HFFc6 (cell line): ENCODE measurements at regions not wholly inside any gene's neighbourhood (a gene's known extent, or its start where the extent isn't known, plus 50 kb on each side); places are given as distances from the start of the nearest gene placed in this dataset.

ENCODE experiments used
- DNase-seq: peaks from one replicate; pipeline ENCODE4 v3.0.0-alpha.2; 2018
- H3K27ac Mint-ChIP-seq: 2 replicates; pipeline ENCODE4 v1.8.0; 2020; ENCODE audit warnings: mild to moderate bottlenecking, mixed read lengths
- H3K27me3 Mint-ChIP-seq: 2 replicates; pipeline ENCODE4 v1.8.0; 2021; ENCODE audit warnings: mild to moderate bottlenecking, moderate library complexity, mixed read lengths; ENCODE audit not compliant: insufficient read depth
- H3K36me3 Mint-ChIP-seq: 2 replicates; pipeline ENCODE4 v1.8.0; 2021; ENCODE audit warnings: low read depth, mixed read lengths
- H3K4me1 Mint-ChIP-seq: 2 replicates; pipeline ENCODE4 v1.8.0; 2020; ENCODE audit warnings: low read depth, mixed read lengths
- H3K4me3 Mint-ChIP-seq: 2 replicates; pipeline ENCODE4 v1.8.0; 2020; ENCODE audit warnings: mild to moderate bottlenecking, moderate library complexity, mixed read lengths
- H3K9me3 Mint-ChIP-seq: 2 replicates; pipeline ENCODE4 v1.8.0; 2020; ENCODE audit warnings: mild to moderate bottlenecking, mixed read lengths
- CTCF ChIP-seq: fragments of 200-600 bp; sonication (generic); IDR thresholded peaks from 2 replicates; pipeline ENCODE4 v1.5.0; 2021; ENCODE audit warnings: antibody characterized with exemption, mild to moderate bottlenecking

- no peaks in the 10 kb centered on the region for H3K9me3 Mint-ChIP-seq
- no peaks in the 10 kb centered on the region; the same call in 1 of the 2 replicates for H3K36me3 Mint-ChIP-seq
Measured at GRCh38 chr2:67281101-67281500, 116.0 kb upstream of the ETAA1 start.

GRCh38 chr2:67283641-67284040, 113.5 kb upstream of the ETAA1 start:
- Mint-ChIP-seq H3K4me3 (no peak overlapping the region), H3K9me3 (no peaks in the 10 kb centered on the region), H3K4me1 (peaks cover 30% of the 10 kb centered on the region), H3K27ac (no peak overlapping the region), H3K27me3 (peaks cover 2% of the 10 kb centered on the region; the same call in 1 of the 2 replicates), H3K36me3 (no peaks in the 10 kb centered on the region; the same call in 1 of the 2 replicates)
- no peak for DNase-seq
- no peak for TF ChIP-seq CTCF

More at GRCh38 chr2:67281101-67281500, 116.0 kb upstream of the ETAA1 start:
- Mint-ChIP-seq H3K27me3 (peaks cover 3% of the 10 kb centered on the region; the same call in 1 of the 2 replicates), H3K4me1 (peaks cover 16% of the 10 kb centered on the region), H3K4me3 (no peak overlapping the region), H3K27ac (no peak overlapping the region)
- no peak for DNase-seq
- TF ChIP-seq CTCF, result no peak

DNA sequence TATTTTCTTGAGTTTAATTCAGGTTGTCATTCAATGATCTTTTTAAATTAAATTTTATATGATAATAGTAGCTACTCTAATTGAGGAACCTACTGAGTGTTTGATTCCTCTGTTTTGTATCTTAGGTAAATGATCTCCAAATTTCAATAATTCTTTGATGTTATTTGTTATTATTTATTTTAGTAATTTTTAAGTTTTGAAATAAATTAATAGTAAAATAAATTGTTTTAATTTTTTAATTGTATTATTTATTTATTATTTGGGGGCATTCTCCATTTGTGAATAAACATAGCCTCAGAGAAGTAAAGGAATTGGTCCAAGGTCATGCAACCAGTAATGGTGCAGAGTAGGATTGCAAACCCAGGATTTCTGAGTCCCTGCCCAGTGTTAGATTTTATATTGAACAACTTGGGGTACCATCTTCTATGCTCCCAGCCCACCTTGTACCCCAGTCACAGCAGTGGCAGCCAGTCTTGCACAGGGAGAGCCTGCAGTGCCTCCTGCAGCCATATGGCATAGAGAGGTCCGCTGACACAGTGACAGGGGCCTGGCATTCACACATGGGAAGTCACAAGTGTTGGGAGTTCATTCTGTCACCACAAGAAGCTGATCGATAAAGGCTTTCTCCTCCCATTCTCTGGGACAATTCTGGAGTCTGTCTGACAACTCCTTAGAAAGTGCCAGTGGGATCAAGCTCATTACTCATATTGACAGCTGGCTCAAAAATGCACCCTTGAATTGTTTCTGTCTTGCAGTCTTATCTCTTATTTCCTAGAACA, 110.0 kb upstream of the ETAA1 start:
- H3K4me1 Mint-ChIP-seq, result peaks cover 62% of the 10 kb centered on the region
- TF ChIP-seq CTCF, result no peak
- no peak overlapping the region for H3K27ac Mint-ChIP-seq
- no peak overlapping the region for H3K4me3 Mint-ChIP-seq
- peaks cover 3% of the 10 kb centered on the region for H3K27me3 Mint-ChIP-seq
- peaks cover 5% of the 10 kb centered on the region for H3K36me3 Mint-ChIP-seq
- no peak for DNase-seq
- no peaks in the 10 kb centered on the region for H3K9me3 Mint-ChIP-seq

DNA sequence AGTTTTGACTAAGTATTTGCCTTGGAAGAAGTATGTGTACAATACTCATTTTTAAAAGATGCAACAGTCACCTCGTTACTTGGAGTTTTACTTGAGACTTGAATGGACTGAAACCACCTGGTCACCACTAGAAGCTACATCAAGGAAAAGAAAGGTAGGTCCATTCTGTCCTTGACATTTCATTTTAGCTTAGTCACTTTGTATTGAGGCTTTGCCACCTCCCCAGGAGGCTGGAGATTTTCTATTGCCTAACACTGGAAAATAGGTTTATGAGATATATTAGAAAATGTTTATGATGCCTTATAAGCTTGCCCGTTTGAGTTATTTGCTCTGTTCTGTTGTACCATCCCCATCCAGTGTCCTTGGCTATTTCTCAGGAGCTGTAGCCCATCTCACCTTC, 107.9 kb upstream of the ETAA1 start:
- Mint-ChIP-seq H3K4me1 (peaks cover 55% of the 10 kb centered on the region), H3K4me3 (peak overlapping the region; percentile 56), H3K27ac (peak overlapping the region; percentile 90), H3K36me3 (peaks cover 5% of the 10 kb centered on the region), H3K27me3 (peaks cover 3% of the 10 kb centered on the region), H3K9me3 (no peaks in the 10 kb centered on the region)
- DNase-seq, result no peak
- no peak for TF ChIP-seq CTCF

DNA sequence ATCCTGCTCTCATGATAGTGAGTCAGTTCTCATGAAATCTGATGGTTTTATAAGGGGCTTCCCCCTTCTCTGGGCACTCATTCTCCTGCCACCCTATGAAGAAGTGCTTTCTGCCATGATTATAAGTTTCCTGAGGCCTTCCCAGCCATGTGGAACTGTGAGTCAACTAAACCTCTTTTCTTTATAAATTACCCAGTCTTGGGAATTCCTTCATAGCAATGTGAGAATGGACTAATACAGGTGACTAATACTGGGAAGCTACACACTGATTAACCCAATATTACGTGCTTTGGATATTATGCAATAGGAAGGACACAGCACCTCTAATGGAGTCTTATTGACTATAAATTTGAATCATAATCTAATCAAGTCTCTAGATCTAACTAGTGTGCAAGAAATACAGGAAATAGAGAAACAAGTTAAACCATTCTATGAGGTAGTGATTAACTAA, 107.2 kb upstream of the ETAA1 start:
- H3K36me3 Mint-ChIP-seq, result peaks cover 5% of the 10 kb centered on the region
- H3K27ac Mint-ChIP-seq, result peak overlapping the region; percentile 90
- H3K27me3 Mint-ChIP-seq, result peaks cover 3% of the 10 kb centered on the region
- DNase-seq, result peak; percentile 88
- peak overlapping the region; percentile 56 for H3K4me3 Mint-ChIP-seq
- TF ChIP-seq CTCF, result no peak
- no peaks in the 10 kb centered on the region for H3K9me3 Mint-ChIP-seq
- H3K4me1 Mint-ChIP-seq, result peaks cover 57% of the 10 kb centered on the region
